ENCODE measurements at regions not wholly inside any gene's neighbourhood (a gene's known extent, or its start where the extent isn't known, plus 50 kb on each side); places are given as distances from the start of the nearest gene placed in this dataset.

DNA sequence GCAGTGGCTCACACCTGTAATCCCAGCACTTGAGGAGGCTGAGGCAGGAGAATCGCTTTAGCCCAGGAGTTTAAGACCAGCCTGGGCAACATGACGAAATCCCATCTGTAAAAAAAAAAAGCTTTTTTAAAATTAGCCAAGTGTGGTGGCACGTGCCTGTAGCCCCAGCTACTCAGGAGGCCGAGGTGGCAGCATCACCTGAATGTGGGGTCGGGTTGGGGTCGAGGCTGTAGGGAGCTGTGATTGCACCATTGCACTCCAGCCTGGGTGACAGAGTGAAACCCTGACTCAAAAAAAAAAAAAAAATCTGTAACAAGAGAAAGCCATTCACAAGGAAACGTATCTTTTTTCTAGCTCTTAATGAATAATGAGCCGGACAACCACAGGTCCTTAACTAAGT is 74.7 kb upstream of the DLG1 start:
- TF ChIP-seq, protein P1, sequence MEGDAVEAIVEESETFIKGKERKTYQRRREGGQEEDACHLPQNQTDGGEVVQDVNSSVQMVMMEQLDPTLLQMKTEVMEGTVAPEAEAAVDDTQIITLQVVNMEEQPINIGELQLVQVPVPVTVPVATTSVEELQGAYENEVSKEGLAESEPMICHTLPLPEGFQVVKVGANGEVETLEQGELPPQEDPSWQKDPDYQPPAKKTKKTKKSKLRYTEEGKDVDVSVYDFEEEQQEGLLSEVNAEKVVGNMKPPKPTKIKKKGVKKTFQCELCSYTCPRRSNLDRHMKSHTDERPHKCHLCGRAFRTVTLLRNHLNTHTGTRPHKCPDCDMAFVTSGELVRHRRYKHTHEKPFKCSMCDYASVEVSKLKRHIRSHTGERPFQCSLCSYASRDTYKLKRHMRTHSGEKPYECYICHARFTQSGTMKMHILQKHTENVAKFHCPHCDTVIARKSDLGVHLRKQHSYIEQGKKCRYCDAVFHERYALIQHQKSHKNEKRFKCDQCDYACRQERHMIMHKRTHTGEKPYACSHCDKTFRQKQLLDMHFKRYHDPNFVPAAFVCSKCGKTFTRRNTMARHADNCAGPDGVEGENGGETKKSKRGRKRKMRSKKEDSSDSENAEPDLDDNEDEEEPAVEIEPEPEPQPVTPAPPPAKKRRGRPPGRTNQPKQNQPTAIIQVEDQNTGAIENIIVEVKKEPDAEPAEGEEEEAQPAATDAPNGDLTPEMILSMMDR (IDR thresholded peaks at IDR 0.05) = no peak
- TF ChIP-seq EZH2 (IDR thresholded peaks at IDR 0.05; ENCODE audit: borderline replicate concordance, insufficient read depth, low read depth, low read length, poor library complexity, severe bottlenecking) = no peak

Data from B cell (primary cell).